Epithelial cell of prostate (primary cell): ENCODE measurements at regions not wholly inside any gene's neighbourhood (a gene's known extent, or its start where the extent isn't known, plus 50 kb on each side); places are given as distances from the start of the nearest gene placed in this dataset.
"Not testable (repeated sequence)": the region's sequence is repeated elsewhere in the genome, so short reads cannot be mapped to it uniquely, and the experiment has no call there.

Experiments used
- DNase-seq: peaks from one replicate; pipeline ENCODE4 v3.0.0-alpha.2; 2011; ENCODE audit warnings: low read depth, low spot score
- H3K27ac ChIP-seq: fragments of 450-650 bp; 2 replicates; pipeline ENCODE4 v1.5.1; 2017; ENCODE audit warnings: mild to moderate bottlenecking

GRCh38 chr1:232579958-232580941, 49.7 kb downstream of the SIPA1L2 start:
- no peak overlapping the region for H3K27ac ChIP-seq
- DNase-seq: no peak

GRCh38 chr1:232579466-232579865, 50.5 kb downstream of the SIPA1L2 start:
- no peak for DNase-seq

GRCh38 chr1:232578651-232579195, 51.2 kb downstream of the SIPA1L2 start:
- no peak overlapping the region for H3K27ac ChIP-seq
- DNase-seq: no peak

More at GRCh38 chr1:232579466-232579865, 50.5 kb downstream of the SIPA1L2 start:
- no peak overlapping the region for H3K27ac ChIP-seq

GRCh38 chr1:232577772-232578171, 52.2 kb downstream of the SIPA1L2 start:
- no peak overlapping the region for H3K27ac ChIP-seq
- DNase-seq: no peak

- H3K27ac ChIP-seq: no peak overlapping the region
- no peak for DNase-seq
Observed at GRCh38 chr1:232576537-232576936, 53.4 kb downstream of the SIPA1L2 start.

GRCh38 chr1:232575763-232576040, 54.2 kb downstream of the SIPA1L2 start:
- DNase-seq: no peak
- no peak overlapping the region for H3K27ac ChIP-seq

- DNase-seq: no peak
- H3K27ac ChIP-seq: peak overlapping the region; percentile 42
Observed at GRCh38 chr1:232574889-232575762, 54.8 kb downstream of the SIPA1L2 start.

DNA sequence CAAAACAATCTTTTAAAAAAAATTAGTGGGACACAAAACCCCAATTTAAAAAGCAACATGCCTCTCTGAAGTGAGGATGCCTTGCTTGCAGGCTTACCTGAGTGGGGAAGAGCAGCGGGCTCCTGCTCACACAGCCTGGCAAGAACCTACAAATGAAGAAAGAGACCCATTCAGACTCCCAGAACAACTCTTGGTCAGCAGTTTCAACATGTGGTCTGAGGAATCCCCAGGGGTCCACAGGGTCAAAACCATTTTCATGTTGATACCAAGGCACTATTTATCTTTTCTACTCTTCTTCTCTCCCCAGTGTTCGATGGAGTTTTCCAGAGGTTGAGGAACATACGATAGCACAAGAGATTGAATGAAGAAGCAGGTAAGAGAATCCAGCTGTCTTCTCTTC, 55.9 kb downstream of the SIPA1L2 start:
- no peak overlapping the region for H3K27ac ChIP-seq
- DNase-seq: no peak

- H3K27ac ChIP-seq: no peak overlapping the region
- no peak for DNase-seq
Observed at GRCh38 chr1:232571523-232571922, 58.4 kb downstream of the SIPA1L2 start.

- no peak overlapping the region for H3K27ac ChIP-seq
- DNase-seq: no peak
Observed at GRCh38 chr1:232570007-232570406, 59.9 kb downstream of the SIPA1L2 start.

DNA sequence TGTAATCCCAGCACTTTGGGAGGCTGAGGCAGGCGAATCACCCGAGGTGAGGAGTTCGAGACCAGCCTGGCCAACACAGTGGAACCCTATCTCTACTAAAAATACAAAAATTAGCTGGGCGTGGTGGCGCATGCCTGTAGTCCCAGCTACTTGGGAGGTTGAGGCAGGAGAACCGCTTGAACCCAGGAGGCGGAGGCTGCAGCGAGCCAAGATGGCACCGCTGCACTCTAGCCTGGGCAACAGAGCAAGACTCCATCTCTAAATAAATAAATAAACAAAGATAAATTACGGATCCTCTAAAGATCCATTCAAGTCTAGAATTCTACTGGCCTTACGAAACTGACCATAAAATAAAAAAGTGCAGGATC, 60.4 kb downstream of the SIPA1L2 start:
- not testable (repeated sequence) for DNase-seq, H3K27ac ChIP-seq

GRCh38 chr1:232568906-232569553, 60.9 kb downstream of the SIPA1L2 start:
- DNase-seq: no peak
- H3K27ac ChIP-seq: no peak overlapping the region

DNA sequence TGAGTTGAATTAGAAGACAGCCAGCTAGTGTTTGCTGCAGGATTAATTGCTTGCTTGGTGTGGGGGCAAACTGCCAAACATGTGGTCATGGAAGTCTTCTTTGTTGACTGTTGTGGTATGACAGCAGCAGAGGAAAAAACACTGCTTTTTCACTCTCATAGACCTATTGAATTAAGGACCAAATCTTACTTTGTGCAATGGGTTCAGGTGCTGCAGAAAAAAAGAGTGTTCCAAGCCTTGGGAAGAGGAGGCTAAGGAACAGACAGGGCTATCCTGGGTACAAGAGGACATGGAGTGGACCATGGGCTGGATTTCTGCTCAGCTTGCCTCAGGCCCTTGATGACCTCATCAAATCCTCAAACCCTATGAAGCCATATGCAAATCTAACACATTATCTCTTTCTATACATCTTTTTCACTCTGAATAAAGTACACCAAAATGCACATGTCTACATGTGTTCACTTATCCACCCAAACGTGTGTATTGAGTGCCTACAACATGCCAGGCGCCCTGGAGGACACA, 61.5 kb downstream of the SIPA1L2 start:
- DNase-seq: no peak
- H3K27ac ChIP-seq: no peak overlapping the region

GRCh38 chr1:232566093-232566492, 63.8 kb downstream of the SIPA1L2 start:
- H3K27ac ChIP-seq: no peak overlapping the region
- DNase-seq: no peak

DNA sequence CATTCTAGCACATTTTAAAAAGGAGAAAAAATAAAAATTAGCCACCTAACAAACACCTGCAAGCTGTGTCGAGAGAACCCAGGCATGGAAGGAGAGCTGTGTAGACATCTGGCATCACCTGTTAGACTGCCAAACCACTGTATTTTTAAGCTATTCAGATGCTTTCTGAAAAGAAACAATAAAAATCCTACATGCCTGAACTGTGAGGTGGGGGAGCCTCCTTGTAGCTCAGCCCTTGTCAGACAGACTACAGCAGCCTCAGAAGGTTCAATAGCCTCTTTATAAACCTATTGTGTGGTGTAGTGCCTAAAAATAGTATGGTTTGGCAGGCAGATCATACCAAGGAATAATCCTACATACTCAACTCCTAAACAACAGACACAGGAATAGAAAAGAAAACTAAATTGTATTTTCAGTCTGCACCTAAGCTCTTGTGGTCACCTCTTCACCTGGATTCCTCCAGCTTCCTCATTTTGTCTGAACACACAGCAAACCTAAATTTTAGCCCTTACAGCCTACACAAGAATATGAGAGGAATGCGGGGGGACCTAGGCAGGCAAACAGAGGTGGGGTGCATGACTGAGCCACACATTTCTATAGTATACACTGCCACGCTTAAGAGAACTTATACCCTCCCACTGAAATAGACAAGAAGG, 67.0 kb downstream of the SIPA1L2 start:
- no peak for DNase-seq
- H3K27ac ChIP-seq: no peak overlapping the region

DNA sequence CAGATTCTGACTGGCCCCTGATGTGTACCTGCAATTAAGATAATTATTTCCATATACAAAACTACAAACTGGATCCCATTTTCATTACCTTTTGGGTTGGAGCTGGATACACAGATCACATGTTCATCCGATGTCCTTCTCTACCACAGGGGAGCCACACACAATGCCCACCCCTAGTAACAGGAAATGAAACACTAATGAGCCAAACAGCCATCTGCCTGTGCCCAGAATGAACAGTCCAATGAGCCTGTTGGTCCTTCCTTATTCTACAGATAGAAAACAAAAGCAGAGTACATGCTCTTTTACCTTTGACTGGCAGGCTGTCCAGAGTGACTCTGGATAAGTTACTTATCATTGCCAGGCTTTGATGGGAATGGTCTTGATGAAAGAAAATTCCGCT, 68.6 kb downstream of the SIPA1L2 start:
- H3K27ac ChIP-seq: no peak overlapping the region
- DNase-seq: no peak

DNA sequence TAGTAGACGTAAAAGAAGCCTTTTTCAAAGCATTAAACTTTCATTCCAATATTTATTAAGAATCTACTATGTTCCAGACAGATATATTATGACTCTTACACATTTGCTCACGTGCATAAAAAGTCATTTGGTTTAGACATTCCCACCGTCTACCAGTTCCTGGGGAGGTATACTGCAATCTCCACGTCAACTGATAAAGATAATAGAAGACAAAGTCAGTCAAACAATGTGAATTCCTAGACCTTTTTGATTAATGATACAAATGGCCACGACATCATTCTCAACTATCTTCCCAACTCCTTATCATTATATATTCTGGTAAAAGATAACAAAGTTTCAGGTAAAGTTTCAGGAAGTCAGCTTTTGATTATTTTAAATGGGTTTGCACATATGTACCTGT, 69.0 kb downstream of the SIPA1L2 start:
- DNase-seq: no peak
- H3K27ac ChIP-seq: no peak overlapping the region

DNA sequence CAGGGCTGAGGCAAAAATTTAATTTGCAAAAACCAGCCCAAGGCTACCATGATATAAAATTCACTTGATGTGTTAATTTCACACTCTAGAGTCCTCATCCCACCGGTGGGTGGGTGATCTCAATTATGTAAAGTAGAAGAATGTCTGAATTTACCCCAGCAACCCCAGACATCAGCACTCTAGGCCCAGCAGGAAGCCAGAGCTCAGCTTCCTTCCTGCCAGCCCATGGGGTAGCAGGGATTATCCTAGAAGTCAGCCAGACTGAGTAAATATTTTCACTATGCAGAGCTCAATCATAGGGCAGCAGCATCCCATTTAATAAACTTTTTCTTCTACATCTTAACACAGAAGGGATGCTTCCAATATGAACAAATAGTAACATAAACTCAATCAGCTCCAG, 71.0 kb downstream of the SIPA1L2 start:
- DNase-seq: no peak
- H3K27ac ChIP-seq: no peak overlapping the region

DNA sequence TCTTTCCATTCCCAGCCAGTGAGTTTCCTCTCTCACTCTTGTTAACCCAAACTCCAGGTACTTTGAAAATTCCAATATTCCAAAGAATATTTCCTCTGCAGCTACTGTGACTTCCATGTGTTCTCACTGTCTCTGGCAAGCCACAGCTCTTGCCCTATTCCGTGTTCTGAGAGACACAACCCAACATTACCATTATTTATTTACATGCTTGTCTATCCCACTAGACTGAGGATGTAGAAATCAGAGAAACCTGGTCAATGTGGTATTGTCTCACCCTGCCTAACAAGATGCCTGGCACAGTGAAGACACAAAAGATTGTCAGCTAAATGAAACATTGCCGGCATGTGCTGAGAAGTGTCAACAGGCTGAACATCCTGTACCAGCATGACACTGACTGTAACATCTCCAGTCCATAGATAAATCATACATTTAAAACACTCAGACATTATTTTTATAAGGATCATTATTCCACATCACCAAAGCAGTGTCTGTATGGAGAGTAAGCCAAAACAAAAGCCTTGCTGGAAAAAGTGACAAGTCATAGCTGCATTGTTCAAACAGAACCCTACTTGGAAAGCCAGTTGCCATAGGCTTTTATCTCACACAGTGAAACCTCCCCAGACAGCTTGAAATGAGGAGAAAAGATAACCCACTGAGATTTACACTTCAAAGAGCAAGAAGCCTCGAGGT, 72.3 kb downstream of the SIPA1L2 start:
- DNase-seq: no peak
- no peak overlapping the region for H3K27ac ChIP-seq
